ENCODE measurements at regions not wholly inside any gene's neighbourhood (a gene's known extent, or its start where the extent isn't known, plus 50 kb on each side); places are given as distances from the start of the nearest gene placed in this dataset.

- Histone ChIP-seq H3K4me3 (no peak overlapping the region), H3K4me1 (no peaks in the 10 kb centered on the region), H3K36me3 (no peaks in the 10 kb centered on the region), H3K27ac (no peak overlapping the region), H3K9me3 (peaks cover 0 to 22% of the 10 kb centered on the region in 2 donors), H3K27me3 (no peaks in the 10 kb centered on the region)
- TF ChIP-seq, protein P1, sequence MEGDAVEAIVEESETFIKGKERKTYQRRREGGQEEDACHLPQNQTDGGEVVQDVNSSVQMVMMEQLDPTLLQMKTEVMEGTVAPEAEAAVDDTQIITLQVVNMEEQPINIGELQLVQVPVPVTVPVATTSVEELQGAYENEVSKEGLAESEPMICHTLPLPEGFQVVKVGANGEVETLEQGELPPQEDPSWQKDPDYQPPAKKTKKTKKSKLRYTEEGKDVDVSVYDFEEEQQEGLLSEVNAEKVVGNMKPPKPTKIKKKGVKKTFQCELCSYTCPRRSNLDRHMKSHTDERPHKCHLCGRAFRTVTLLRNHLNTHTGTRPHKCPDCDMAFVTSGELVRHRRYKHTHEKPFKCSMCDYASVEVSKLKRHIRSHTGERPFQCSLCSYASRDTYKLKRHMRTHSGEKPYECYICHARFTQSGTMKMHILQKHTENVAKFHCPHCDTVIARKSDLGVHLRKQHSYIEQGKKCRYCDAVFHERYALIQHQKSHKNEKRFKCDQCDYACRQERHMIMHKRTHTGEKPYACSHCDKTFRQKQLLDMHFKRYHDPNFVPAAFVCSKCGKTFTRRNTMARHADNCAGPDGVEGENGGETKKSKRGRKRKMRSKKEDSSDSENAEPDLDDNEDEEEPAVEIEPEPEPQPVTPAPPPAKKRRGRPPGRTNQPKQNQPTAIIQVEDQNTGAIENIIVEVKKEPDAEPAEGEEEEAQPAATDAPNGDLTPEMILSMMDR (IDR thresholded peaks at IDR 0.05), result no peak
- TF ChIP-seq POLR2AphosphoS5 (IDR thresholded peaks at IDR 0.05) (no peak), POLR2A (IDR thresholded peaks at IDR 0.05) (no peak)
- no peak for DNase-seq (ENCODE audit: low spot score in 2 of 2)
- intact Hi-C loops (cut with DNase I; ENCODE audit: low total_unique reads), result no loop called here
Observed at GRCh38 chr18:78115896-78116561, 863.6 kb upstream of the SALL3 start.

GRCh38 chr18:78123144-78123909, 856.3 kb upstream of the SALL3 start:
- intact Hi-C loops (cut with DNase I; ENCODE audit: low total_unique reads), result no loop called here
- no peak for DNase-seq (ENCODE audit: low spot score in 2 of 2)
- Histone ChIP-seq H3K36me3 (no peaks in the 10 kb centered on the region), H3K4me1 (no peaks in the 10 kb centered on the region), H3K4me3 (no peak overlapping the region), H3K9me3 (peaks cover 5 to 17% of the 10 kb centered on the region in 2 donors), H3K27me3 (peaks cover 0 to 15% of the 10 kb centered on the region in 2 donors), H3K27ac (peak overlapping the region in 1 of 2 donors; percentile 59)
- TF ChIP-seq POLR2AphosphoS5 (IDR thresholded peaks at IDR 0.05) (no peak), POLR2A (IDR thresholded peaks at IDR 0.05) (no peak)
- TF ChIP-seq, protein P1 (IDR thresholded peaks at IDR 0.05), result no peak

DNA sequence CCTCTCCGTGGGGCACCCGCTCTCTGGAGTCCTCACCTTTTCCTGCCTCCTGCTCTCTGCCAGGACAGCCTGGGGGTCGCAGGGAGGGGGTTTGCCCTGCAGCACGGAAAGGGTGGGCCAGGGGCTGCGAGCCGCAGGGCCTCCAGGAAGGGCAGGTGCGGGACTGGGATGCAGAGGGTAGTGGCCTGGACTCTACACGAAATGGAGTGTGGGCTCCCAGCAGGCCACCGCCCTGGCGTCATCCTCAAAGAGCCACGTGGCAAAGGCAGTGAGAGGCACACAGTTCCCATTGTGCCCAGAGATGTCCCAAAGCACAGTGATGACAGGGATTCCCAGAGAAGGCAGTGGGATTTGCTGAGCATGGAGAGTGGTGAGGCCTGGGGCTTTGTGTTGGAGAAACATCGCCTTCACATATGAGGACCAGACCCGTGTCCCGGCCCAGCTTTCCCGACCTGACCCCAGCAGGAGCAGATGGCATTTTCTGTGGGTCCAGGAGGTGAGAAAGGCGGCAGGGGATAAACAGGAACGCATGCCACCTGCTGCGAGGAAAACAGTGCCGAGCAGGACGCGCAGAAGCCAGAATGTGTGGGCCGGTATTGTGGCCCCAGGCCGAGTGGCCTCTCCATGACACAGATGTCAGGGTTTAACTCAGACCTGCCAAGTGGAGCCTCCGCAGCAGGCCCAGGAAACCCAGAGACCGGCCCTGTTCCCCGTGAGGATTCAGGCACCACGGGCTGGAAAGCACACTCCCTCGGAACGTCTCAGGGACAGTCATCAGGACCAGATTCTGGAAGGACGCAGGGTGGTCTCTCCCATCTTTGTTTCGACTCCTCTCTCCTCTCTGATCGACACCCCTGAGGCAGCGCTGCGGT, 855.5 kb upstream of the SALL3 start:
- intact Hi-C loops (cut with DNase I; ENCODE audit: low total_unique reads), result no loop called here
- TF ChIP-seq, protein P1 (IDR thresholded peaks at IDR 0.05), result no peak
- TF ChIP-seq POLR2AphosphoS5 (IDR thresholded peaks at IDR 0.05) (no peak), POLR2A (IDR thresholded peaks at IDR 0.05) (no peak)

GRCh38 chr18:78125206-78125896, 854.3 kb upstream of the SALL3 start:
- Histone ChIP-seq H3K27me3 (peaks cover 0 to 25% of the 10 kb centered on the region in 2 donors), H3K36me3 (no peaks in the 10 kb centered on the region), H3K27ac (no peak overlapping the region), H3K9me3 (peaks cover under 1 to 5% of the 10 kb centered on the region in 2 donors), H3K4me3 (no peak overlapping the region), H3K4me1 (no peaks in the 10 kb centered on the region)
- intact Hi-C loops (cut with DNase I; ENCODE audit: low total_unique reads), result no loop called here
- no peak for TF ChIP-seq POLR2A (IDR thresholded peaks at IDR 0.05)
- DNase-seq (ENCODE audit: low spot score in 2 of 2), result no peak

More for the DNA sequence above, 855.5 kb upstream of the SALL3 start:
- no peaks in the 10 kb centered on the region for H3K36me3 ChIP-seq
- no peak overlapping the region for H3K4me3 ChIP-seq
- H3K9me3 ChIP-seq, result peaks cover 5 to 12% of the 10 kb centered on the region in 2 donors
- H3K4me1 ChIP-seq, result no peaks in the 10 kb centered on the region
- peak overlapping the region in 1 of 2 donors; percentile 59 for H3K27ac ChIP-seq
- no peak for DNase-seq (ENCODE audit: low spot score in 2 of 2)
- peaks cover 0 to 23% of the 10 kb centered on the region in 2 donors for H3K27me3 ChIP-seq

- TF ChIP-seq POLR2A (IDR thresholded peaks at IDR 0.05) (no peak), POLR2AphosphoS5 (IDR thresholded peaks at IDR 0.05) (no peak)
- TF ChIP-seq, protein P1 (IDR thresholded peaks at IDR 0.05), result no peak
- intact Hi-C loops (cut with DNase I; ENCODE audit: low total_unique reads), result no loop called here
- Histone ChIP-seq H3K36me3 (no peaks in the 10 kb centered on the region), H3K4me1 (no peaks in the 10 kb centered on the region), H3K4me3 (no peak overlapping the region), H3K9me3 (peaks cover 0 to 5% of the 10 kb centered on the region in 2 donors), H3K27ac (no peak overlapping the region), H3K27me3 (peaks cover 0 to 31% of the 10 kb centered on the region in 2 donors)
- no peak for DNase-seq (ENCODE audit: low spot score in 2 of 2)
Observed at GRCh38 chr18:78126106-78126505, 853.5 kb upstream of the SALL3 start.
